ENCODE measurements at regions not wholly inside any gene's neighbourhood (a gene's known extent, or its start where the extent isn't known, plus 50 kb on each side); places are given as distances from the start of the nearest gene placed in this dataset.

DNA sequence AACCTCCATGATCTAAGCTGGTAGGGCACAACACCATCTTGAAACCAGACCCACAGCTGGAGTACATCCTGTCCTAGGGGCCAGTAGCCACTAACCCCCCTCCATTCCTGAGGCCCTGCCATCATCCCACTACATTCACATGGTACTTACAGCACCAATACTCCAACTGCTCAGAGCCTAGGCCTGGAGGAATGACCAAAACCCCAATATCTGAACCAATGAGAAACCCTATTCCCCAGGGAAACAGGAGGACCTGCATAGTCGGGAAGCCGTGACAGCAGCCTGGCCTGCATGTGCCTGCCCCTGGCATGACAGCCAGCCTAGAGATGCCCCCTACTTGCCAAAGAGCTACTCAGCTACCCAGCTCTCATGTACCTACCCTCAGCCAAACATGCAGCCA is 65.4 kb upstream of the DMRT1 start:
- no peak for DNase-seq

DNA sequence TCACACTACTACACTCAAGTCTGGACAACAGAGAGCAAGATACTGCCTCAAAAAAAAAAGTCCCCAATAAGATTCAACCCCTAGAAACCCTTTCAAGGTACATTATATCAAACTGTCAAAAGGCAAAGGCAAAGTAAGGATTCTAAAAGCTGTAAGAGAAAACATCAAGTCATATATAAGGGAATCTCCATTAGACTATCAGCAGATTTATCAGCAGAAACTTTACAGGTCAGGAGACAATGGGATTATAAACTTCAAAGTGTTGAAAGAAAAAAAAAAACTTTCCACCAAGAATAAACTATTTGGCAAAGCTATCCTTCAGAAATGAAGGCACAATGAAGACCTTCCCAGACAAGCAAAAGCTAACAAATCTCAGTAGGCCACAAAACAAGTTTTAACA is 63.5 kb upstream of the DMRT1 start:
- no peak for DNase-seq

DNA sequence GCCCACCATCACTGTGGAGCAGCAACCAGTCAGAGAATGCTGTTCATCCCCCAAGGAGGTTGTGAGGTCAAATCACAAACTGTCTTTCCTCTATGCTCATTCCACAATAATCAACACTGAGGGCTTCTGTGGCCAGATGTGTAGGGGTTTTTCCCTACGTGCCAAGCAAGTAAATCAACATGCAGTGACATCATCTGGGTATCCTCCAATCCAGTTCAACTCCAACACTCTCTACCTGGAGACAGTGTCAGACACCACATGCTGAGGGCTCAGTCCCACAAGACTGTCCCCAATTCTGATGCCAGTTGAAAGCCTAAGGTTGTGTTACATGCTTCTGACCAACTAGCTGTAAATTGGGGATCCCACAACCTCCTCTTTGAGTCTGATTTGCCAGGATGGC is 57.3 kb upstream of the DMRT1 start:
- DNase-seq = no peak

DNA sequence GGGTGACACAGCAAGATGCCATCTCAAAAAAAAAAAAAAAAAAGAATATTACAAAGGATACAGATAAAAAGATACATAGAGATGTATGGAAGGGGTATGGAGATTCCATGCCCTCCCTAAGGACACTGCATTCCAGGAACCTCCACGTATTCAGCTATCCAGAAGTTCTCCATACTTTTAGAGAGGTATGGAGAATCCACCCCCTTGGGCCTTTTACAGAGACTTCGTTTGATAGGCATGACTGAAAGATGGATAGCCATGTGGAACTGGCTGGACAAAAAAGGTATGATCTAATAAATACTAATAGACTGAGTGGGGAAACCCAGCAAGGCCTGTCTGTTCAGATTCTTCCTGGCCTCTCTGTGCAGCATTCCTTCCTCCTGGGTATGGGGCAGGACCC is 56.6 kb upstream of the DMRT1 start:
- DNase-seq = no peak

DNA sequence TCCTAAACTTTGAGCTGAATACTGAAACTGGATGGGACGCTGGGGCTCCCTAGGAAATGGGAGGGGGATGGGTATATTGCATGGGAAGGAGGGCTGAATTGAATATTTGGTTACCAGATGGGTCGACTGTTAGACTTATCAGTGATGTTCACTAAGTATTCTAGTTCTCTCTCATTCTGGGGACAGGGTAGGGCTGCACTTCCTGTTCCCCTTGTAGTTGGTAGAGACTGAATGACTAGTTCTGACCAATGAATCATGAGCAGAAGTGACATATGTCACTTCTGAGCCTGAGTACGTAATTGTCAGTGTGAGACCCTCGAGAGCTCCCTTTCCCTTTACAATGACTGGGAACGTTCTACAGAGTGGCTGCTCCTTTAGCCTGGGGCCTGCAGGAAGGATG is 55.5 kb upstream of the DMRT1 start:
- no peak for DNase-seq

DNA sequence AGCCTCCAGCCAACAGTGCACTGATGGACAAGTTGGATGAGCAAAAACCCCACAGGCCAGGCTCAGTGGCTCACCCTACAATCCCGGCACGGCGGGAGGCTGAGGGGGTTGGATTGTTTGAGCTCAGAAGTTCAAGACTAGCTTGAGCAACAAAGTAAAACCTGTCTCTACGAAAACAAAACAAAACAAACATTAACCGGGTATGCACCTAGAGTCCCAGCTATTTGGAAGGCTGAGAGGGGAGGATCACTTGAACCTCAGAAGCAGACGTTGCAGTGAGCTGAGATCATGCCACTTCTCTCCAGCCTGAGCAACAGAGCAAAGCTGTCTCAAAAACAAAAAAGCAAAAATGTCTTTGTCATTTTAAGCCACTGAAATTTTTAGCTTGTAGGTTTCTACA is 55.1 kb upstream of the DMRT1 start:
- no peak for DNase-seq

DNA sequence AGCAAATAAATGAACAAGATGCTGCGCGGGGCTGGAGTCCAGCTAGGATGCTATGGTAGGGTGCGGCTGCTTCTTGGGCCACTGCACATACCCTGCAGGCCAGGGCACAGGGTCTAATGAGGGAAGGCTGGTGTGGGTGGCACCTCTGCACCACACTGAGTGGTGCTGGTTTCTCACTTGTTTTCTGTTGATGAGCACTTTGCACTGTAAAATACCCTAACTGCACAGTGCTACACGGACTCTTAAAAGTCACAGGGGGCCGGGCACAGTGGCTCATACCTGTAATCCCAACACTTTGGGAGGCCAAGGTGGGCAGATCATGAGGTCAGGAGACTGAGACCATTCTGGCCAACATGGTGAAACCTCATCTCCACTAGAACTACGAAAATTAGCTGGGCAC is 52.7 kb upstream of the DMRT1 start:
- no peak for DNase-seq
